Glomerular visceral epithelial cell (primary cell): ENCODE measurements at regions not wholly inside any gene's neighbourhood (a gene's known extent, or its start where the extent isn't known, plus 50 kb on each side); places are given as distances from the start of the nearest gene placed in this dataset.

ENCODE experiments used
- DNase-seq: peaks from one replicate; pipeline ENCODE4 v3.0.0-alpha.2; 2016; ENCODE audit errors: extremely low spot score

- no peak for DNase-seq
Measured at GRCh38 chr7:124635416-124635815, 130.2 kb downstream of the GPR37 start.

GRCh38 chr7:124633740-124634139, 131.9 kb downstream of the GPR37 start:
- DNase-seq = no peak

GRCh38 chr7:124630395-124630794, 135.2 kb downstream of the GPR37 start:
- DNase-seq = no peak

GRCh38 chr7:124618871-124619270, 146.7 kb downstream of the GPR37 start:
- peak; percentile 53 for DNase-seq

- peak; percentile 1 for DNase-seq
Measured at GRCh38 chr7:124618051-124618450, 147.5 kb downstream of the GPR37 start.

- no peak for DNase-seq
Measured at GRCh38 chr7:124603066-124603465, 162.5 kb downstream of the GPR37 start.

GRCh38 chr7:124597509-124597908, 168.1 kb downstream of the GPR37 start:
- no peak for DNase-seq

- no peak for DNase-seq
Measured at GRCh38 chr7:124596881-124597280, 168.7 kb downstream of the GPR37 start.

GRCh38 chr7:124590814-124591213, 174.8 kb downstream of the GPR37 start:
- no peak for DNase-seq

- DNase-seq = no peak
Measured at GRCh38 chr7:124577256-124577655, 188.3 kb downstream of the GPR37 start.

- no peak for DNase-seq
Measured at GRCh38 chr7:124575176-124575575, 190.4 kb downstream of the GPR37 start.

- DNase-seq = no peak
Measured at GRCh38 chr7:124570558-124570957, 195.0 kb downstream of the GPR37 start.

- peak; percentile 8 for DNase-seq
Measured at GRCh38 chr7:124566583-124566982, 199.0 kb downstream of the GPR37 start.

- no peak for DNase-seq
Measured at GRCh38 chr7:124557587-124557986, 208.0 kb downstream of the GPR37 start.

GRCh38 chr7:124557101-124557500, 208.5 kb downstream of the GPR37 start:
- no peak for DNase-seq

- no peak for DNase-seq
Measured at GRCh38 chr7:124553502-124553901, 212.1 kb downstream of the GPR37 start.

- DNase-seq = no peak
Measured at GRCh38 chr7:124552217-124552616, 213.4 kb downstream of the GPR37 start.

- DNase-seq = no peak
Measured at GRCh38 chr7:124550036-124550435, 215.6 kb downstream of the GPR37 start.

GRCh38 chr7:124542476-124542875, 223.1 kb downstream of the GPR37 start:
- DNase-seq = no peak

- no peak for DNase-seq
Measured at GRCh38 chr7:124536156-124536762, 229.3 kb downstream of the GPR37 start.

- DNase-seq = no peak
Measured at GRCh38 chr7:124532166-124532565, 233.4 kb downstream of the GPR37 start.

GRCh38 chr7:124516911-124517310, 248.7 kb downstream of the GPR37 start:
- DNase-seq = no peak

- no peak for DNase-seq
Measured at GRCh38 chr7:124515106-124515830, 250.3 kb downstream of the GPR37 start.

- no peak for DNase-seq
Measured at GRCh38 chr7:124514471-124514870, 251.1 kb downstream of the GPR37 start.
